HAP-1 (cell line): ENCODE measurements at regions not wholly inside any gene's neighbourhood (a gene's known extent, or its start where the extent isn't known, plus 50 kb on each side); places are given as distances from the start of the nearest gene placed in this dataset.
"Not testable (repeated sequence)": the region's sequence is repeated elsewhere in the genome, so short reads cannot be mapped to it uniquely, and the experiment has no call there.

Experiments used
- DNase-seq, 2 experiments: peaks; one replicate each; pipeline ENCODE4 v3.0.0-alpha.2; 2016 to 2020; ENCODE audit warnings: low spot score in 2 of 2
- H3K27me3 ChIP-seq: fragments of 250-450 bp; sonication (Bioruptor Pico); 2 replicates; pipeline ENCODE4 v1.5.1; 2020; ENCODE audit warnings: low read depth, mild to moderate bottlenecking, moderate library complexity
- H3K36me3 ChIP-seq: fragments of 250-450 bp; sonication (Bioruptor Pico); replicated peaks from 2 replicates; pipeline ENCODE4 v1.5.1; 2020; ENCODE audit warnings: mild to moderate bottlenecking
- H3K4me1 ChIP-seq: fragments of 250-450 bp; sonication (Bioruptor Pico); 2 replicates; pipeline ENCODE4 v1.5.1; 2020; ENCODE audit warnings: mild to moderate bottlenecking
- H3K4me3 ChIP-seq: fragments of 250-450 bp; sonication (Bioruptor Pico); 2 replicates; pipeline ENCODE4 v1.5.1; 2020; ENCODE audit warnings: mild to moderate bottlenecking, moderate library complexity
- H3K9me3 ChIP-seq: fragments of 250-450 bp; sonication (Bioruptor Pico); 2 replicates; pipeline ENCODE4 v1.5.1; 2020; ENCODE audit warnings: mild to moderate bottlenecking, moderate library complexity
- in situ Hi-C: fragments of 300-500 bp; cut with MboI; formaldehyde crosslinking; loops from 3 replicates; pipeline ENCODE4 v1.14.3; 2020; ENCODE audit warnings: low sequenced_read_pairs, inconsistent platforms, mixed read lengths

DNA sequence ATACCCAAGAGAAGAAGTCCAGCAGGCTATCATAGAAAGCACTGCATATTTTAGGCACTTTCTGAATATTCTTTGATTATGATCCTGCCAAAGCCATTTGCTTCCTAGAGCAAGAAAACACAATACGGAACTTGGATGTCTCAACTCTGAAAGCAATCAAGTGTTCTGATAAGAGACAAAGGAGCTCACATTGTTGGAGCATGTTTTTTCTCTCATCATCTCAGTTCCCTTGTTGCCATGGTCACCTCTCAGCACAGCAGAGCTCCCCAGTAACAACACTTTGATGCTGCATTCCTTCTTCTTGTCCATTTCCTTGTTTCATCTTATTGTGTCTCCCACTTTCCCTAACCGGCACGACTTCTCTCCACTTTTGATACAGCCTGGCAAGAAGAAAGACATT lies 168.7 kb upstream of the FUT9 start:
- peaks cover 2% of the 10 kb centered on the region; the same call in 1 of the 2 replicates for H3K4me1 ChIP-seq
- DNase-seq = no peak
- in situ Hi-C loops = no loop called here
- H3K4me3 ChIP-seq = no peak overlapping the region
- no peaks in the 10 kb centered on the region for H3K27me3 ChIP-seq
- H3K9me3 ChIP-seq = no peaks in the 10 kb centered on the region
- no peaks in the 10 kb centered on the region for H3K36me3 ChIP-seq

DNA sequence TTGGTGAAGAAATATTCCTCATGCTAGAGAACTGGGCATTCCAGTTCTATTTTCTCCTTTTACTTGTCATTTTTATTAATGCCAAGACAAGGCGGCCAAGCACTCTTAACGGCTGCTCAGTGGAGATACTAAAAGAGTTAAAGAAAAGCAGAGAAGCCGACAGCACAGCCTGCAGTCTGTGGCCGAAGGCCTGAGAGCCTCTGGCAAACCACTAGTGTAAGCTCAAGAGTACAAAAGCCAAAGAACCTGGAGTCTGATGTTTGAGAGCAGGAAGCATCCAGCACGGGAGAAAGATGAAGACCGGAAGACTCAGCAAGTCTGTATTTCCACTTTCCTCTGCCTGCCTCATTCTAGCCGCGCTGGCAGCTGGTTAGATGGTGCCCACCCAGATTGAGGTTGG lies 167.1 kb upstream of the FUT9 start:
- Histone ChIP-seq H3K36me3 (no peaks in the 10 kb centered on the region), H3K4me1 (peaks cover 2% of the 10 kb centered on the region; the same call in 1 of the 2 replicates), H3K4me3 (no peak overlapping the region), H3K9me3 (no peaks in the 10 kb centered on the region), H3K27me3 (no peaks in the 10 kb centered on the region)
- in situ Hi-C loops = no loop called here
- DNase-seq = peak in 1 of 2 experiments; percentile 7

DNA sequence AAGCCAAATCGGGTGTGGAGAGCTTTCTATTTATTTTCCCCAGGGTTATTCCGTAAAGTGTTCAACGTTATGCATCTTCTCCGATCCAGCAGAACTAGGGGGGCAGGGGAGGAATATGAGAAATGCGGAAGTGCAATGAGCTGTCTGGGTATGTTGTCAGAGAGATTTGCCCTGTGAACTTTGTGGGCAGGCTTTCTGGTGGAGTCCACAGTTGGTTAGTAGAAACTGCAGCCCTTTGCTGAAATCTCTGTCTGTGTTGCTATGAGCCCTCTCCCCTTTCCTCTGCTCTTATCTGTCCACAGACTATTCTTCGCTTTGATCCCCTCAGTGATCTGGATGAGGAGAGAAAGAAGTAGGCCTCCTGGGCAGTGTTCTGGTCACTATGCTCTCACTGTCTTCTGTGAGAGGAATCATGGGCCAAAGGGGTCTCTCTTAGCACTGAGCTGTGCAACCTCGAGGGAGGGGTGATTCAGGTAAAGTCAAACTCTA lies 158.9 kb upstream of the FUT9 start:
- DNase-seq = no peak
- no peaks in the 10 kb centered on the region for H3K9me3 ChIP-seq
- H3K36me3 ChIP-seq = no peaks in the 10 kb centered on the region
- H3K27me3 ChIP-seq = no peaks in the 10 kb centered on the region
- in situ Hi-C loops = no loop called here
- H3K4me1 ChIP-seq = no peaks in the 10 kb centered on the region
- no peak overlapping the region for H3K4me3 ChIP-seq

DNA sequence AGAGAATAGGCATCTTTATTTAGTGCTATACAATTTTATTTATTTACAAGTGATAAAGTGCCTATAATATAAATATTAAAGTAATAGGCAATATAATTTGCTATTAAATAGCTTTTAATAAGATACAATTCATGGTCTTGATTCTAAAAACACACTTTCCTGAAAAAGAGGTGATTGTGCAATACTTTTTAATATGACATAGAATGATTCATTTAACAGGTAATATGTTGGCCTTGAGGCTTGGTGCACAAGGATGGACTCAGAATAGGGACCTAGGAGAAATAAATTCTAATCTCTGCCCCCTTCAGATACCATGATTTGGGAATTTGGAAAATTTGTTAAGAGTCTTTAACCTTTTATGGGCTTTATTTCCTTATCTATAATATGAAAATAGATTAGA lies 149.9 kb upstream of the FUT9 start:
- in situ Hi-C loops = no loop called here

DNA sequence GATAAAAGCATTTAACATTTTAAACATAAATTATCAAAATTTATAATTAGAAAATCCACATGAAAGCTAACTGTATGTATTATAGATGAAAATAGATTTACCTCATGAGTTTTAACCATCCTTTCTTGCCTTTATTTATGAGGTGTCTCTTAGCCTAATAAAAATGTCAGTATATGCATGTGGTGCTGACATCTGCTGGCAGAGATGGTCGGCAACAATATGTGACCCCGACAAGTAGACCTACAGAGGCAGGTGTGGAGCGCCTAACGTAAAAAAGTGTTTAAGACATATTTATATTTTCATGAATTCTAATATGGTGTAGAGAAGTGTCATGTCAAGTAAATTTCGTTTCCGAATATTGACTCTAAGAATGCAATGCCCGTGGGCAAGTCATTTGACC lies 149.0 kb upstream of the FUT9 start:
- Histone ChIP-seq H3K9me3 (no peaks in the 10 kb centered on the region), H3K36me3 (no peaks in the 10 kb centered on the region), H3K4me3 (no peak overlapping the region), H3K4me1 (no peaks in the 10 kb centered on the region), H3K27me3 (no peaks in the 10 kb centered on the region)
- peak; percentile 15 to 31 for DNase-seq
- in situ Hi-C loops = no loop called here

More for the DNA sequence above, 149.9 kb upstream of the FUT9 start:
- Histone ChIP-seq H3K27me3 (no peaks in the 10 kb centered on the region), H3K9me3 (no peaks in the 10 kb centered on the region), H3K4me1 (no peaks in the 10 kb centered on the region), H3K36me3 (no peaks in the 10 kb centered on the region), H3K4me3 (no peak overlapping the region)
- no peak for DNase-seq

DNA sequence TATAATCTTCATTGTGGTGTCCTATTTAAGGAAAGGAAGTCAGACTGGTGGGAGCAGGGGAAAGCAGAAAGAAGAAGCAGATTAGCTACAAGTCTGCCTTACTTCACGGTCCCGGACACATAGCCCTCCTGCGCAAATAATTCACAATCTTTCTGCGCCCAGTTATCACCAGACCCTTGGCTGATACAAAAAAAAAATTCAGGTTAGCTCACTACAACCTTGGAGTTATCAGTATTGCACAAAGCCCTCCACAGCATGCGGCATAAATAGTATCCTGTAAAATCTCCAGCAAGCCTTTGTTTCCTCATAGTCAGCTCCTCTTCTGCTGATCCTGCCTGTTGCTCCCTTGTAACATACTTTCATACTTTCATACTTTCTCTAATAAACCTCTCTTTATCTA lies 148.6 kb upstream of the FUT9 start:
- in situ Hi-C loops = no loop called here

DNA sequence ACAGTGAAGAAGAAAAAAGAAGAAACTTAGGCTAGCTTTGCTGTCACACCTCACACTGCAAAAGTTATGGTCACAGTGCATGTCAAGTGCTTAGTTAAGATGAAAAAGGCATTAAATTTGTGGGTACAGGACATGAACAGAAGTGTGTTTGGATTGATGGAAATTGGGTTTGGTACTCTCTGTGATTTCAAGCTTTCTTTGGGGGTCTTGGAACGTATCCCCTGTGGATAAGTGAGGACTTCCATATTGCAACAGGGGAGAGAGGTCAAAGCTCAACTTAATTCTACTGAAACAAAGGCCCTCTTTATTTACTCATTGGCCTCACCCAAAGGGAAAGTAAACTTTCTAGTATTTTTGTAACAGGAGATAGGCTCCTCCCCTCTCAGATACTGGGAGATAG lies 138.3 kb upstream of the FUT9 start:
- in situ Hi-C loops = no loop called here
- Histone ChIP-seq H3K4me1 (no peaks in the 10 kb centered on the region), H3K36me3 (no peaks in the 10 kb centered on the region), H3K4me3 (no peak overlapping the region), H3K27me3 (no peaks in the 10 kb centered on the region; the same call in 1 of the 2 replicates), H3K9me3 (no peaks in the 10 kb centered on the region)
- no peak for DNase-seq

More for the DNA sequence above, 148.6 kb upstream of the FUT9 start:
- Histone ChIP-seq H3K9me3 (no peaks in the 10 kb centered on the region), H3K4me3 (no peak overlapping the region), H3K27me3 (no peaks in the 10 kb centered on the region), H3K4me1 (no peaks in the 10 kb centered on the region), H3K36me3 (no peaks in the 10 kb centered on the region)
- no peak for DNase-seq

DNA sequence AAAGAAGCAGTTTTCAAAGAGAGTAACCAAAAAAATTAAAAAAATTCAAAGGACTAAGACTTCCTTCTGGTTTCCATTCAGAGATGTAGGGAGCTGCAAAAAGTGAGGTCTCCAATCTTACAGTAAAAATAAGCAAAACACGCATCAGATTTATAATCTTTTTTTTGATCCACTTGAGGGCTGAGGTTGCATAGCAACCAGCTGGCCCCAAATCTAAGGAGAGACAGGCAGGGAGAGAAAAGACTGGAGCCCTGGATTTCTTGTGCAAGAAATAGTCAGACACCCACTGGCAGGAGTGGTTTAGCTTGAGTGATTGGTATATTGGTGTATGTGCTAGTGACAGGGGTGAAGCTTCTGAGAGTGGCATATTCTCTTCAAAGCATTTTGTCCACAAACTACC lies 135.9 kb upstream of the FUT9 start:
- in situ Hi-C loops = no loop called here
- H3K9me3 ChIP-seq = no peaks in the 10 kb centered on the region
- DNase-seq = no peak
- H3K36me3 ChIP-seq = no peaks in the 10 kb centered on the region
- H3K4me3 ChIP-seq = no peak overlapping the region
- H3K27me3 ChIP-seq = no peaks in the 10 kb centered on the region; the same call in 1 of the 2 replicates
- no peaks in the 10 kb centered on the region for H3K4me1 ChIP-seq

DNA sequence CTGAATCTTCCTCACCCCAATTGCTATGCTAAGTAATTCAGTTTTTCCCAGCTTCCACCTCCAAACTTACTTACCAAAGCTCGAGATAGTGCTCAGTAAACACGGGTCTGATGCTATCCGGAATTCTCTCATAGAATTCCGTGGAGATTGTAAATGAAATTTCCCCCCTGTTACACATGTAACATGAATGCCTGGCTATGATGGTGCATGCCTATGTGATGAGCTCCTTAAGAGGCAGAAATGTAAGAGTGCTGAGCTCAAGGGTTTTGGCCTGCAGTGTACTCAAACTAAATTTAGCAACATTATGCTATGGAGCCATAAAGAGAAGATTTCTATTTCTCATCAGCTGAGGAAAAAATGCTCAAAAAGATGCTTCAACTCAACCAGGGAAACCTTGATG lies 133.4 kb upstream of the FUT9 start:
- Histone ChIP-seq H3K9me3 (no peaks in the 10 kb centered on the region), H3K4me3 (no peak overlapping the region), H3K36me3 (no peaks in the 10 kb centered on the region), H3K27me3 (no peaks in the 10 kb centered on the region), H3K4me1 (no peaks in the 10 kb centered on the region)
- DNase-seq = no peak
- in situ Hi-C loops = no loop called here

DNA sequence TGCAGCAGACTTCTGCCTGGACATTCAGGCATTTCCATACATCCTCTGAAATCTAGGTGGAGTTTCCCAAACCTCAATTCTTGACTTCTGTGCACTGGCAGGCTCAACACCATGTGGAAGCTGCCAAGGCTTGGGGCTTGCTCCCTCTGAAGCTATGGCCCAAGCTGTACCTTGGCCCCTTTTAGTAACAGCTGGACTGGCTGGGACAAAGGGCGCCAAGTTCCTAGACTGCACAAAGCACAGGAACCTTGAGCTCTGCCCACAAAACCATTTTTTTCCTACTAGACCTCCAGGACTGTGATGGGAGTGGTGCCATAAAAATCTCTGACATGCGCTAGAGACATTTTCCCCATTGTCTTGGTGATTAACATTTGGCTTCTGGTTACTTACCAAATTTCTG lies 127.1 kb upstream of the FUT9 start:
- DNase-seq, H3K4me1 ChIP-seq, in situ Hi-C loops, H3K9me3 ChIP-seq, H3K27me3 ChIP-seq, H3K4me3 ChIP-seq, H3K36me3 ChIP-seq: not testable (repeated sequence)

DNA sequence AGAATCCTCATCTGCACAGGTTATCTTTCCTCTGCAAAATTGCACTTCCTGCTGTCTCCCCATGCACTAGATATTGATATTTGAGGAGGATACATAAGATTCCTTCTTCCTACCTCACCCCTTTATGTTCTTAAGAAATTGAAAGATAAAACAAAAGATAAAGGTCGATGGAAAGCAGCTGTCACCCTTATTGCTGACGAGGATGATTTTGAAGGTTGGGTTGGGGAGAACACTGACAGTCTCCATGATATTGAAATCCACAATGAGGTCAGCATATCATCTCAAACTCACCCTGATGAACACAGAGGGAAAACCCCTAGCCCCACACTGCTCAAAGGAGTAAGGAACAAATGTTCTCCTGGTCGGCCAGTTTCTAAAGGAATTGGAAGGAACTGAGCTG lies 110.6 kb upstream of the FUT9 start:
- Histone ChIP-seq H3K4me1 (no peaks in the 10 kb centered on the region), H3K27me3 (no peaks in the 10 kb centered on the region), H3K36me3 (no peaks in the 10 kb centered on the region), H3K9me3 (no peaks in the 10 kb centered on the region), H3K4me3 (no peak overlapping the region)
- in situ Hi-C loops = no loop called here
- DNase-seq = no peak

DNA sequence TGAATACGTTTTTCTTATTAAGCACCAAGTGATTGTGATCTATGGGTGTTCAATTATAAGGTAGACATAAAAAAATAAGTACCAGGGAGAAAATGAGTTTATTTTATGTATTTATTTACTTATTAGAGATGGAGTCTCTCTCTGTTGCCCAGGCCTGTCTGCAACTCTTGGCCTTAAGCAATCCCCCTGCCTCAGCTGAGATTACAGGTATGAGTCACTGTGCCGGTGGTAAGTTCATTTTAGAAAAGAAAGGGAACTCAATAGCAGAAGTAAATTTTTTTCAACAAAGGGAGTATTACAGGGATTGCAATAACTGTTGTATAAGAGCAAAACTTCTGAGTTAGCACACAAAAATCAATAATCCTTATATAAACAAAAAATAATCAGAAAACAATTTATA lies 98.7 kb upstream of the FUT9 start:
- in situ Hi-C loops = no loop called here
- H3K36me3 ChIP-seq = no peaks in the 10 kb centered on the region
- H3K4me1 ChIP-seq = no peaks in the 10 kb centered on the region
- no peak for DNase-seq
- H3K27me3 ChIP-seq = no peaks in the 10 kb centered on the region
- no peak overlapping the region for H3K4me3 ChIP-seq
- H3K9me3 ChIP-seq = no peaks in the 10 kb centered on the region

DNA sequence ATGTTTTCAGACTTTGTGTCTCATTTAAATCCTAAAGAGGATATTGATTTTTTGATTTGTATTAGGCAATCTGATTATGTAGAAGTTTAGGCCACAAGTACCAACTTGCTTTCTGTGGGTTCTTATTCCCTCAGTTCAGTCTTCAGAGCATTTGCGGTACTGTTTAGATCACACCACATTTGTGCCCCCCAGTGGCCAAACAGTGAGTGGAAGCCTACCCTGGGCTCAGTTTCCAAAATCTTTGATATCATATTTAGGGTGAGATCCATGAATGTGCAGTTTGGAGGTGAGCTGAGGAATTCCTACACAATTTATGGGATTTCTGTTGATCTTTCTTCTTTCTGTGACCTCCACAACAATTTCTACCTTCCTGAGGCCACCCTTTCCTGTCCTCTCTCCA lies 92.3 kb upstream of the FUT9 start:
- no peak overlapping the region for H3K4me3 ChIP-seq
- H3K4me1 ChIP-seq = no peaks in the 10 kb centered on the region
- in situ Hi-C loops = no loop called here
- no peaks in the 10 kb centered on the region for H3K27me3 ChIP-seq
- no peaks in the 10 kb centered on the region for H3K9me3 ChIP-seq
- peak; percentile 16 to 39 for DNase-seq
- H3K36me3 ChIP-seq = no peaks in the 10 kb centered on the region

DNA sequence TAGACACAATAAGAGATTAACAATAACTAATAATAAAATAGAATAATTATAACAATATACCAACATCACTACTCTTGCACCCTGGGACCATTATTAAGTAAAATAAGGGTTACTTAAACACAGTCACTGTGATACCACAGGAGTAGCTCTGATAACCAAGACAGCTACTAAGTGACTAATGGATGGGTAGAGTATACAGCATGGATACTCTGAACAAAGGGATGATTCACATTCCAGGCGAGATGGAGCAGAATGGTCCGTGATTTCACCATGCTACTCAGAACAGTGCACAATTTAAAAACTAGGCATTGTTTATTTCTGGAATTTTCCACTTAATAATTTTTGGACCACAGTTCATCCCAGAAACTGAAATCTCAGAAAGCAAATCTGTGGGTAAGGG lies 80.0 kb upstream of the FUT9 start:
- in situ Hi-C loops = no loop called here
- Histone ChIP-seq H3K4me1 (no peaks in the 10 kb centered on the region), H3K4me3 (no peak overlapping the region), H3K36me3 (no peaks in the 10 kb centered on the region), H3K27me3 (no peaks in the 10 kb centered on the region), H3K9me3 (no peaks in the 10 kb centered on the region)
- DNase-seq = no peak

DNA sequence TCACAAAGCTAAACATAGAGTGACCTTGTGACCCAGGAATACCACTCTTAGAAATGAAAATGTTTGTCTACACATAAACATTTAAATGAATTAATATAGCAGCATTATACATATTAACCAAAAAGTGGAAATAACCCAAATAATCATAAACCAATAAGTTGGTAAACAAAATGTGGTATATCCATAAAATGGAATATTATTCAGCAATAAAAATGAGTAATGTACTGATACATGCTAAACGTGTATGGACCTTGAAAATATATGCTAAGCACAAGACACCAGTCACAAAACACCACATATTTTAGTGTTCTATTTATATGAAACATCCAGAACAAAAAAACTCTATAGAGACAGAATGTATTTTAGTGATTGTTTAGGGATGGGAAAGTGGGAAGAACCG lies 68.9 kb upstream of the FUT9 start:
- no peaks in the 10 kb centered on the region for H3K4me1 ChIP-seq
- H3K4me3 ChIP-seq = no peak overlapping the region
- DNase-seq = no peak
- in situ Hi-C loops = no loop called here
- no peaks in the 10 kb centered on the region for H3K36me3 ChIP-seq
- no peaks in the 10 kb centered on the region for H3K27me3 ChIP-seq
- no peaks in the 10 kb centered on the region for H3K9me3 ChIP-seq
